Endothelial cell (in vitro differentiated cells): ENCODE measurements at regions not wholly inside any gene's neighbourhood (a gene's known extent, or its start where the extent isn't known, plus 50 kb on each side); places are given as distances from the start of the nearest gene placed in this dataset.

ENCODE experiments used
- DNase-seq: peaks from one replicate; pipeline ENCODE4 v3.0.0; 2021; ENCODE audit warnings: low spot score
- H3K27ac Mint-ChIP-seq: one replicate; pipeline ENCODE4 v1.8.0; 2021; ENCODE audit warnings: mixed read lengths, inconsistent platforms; ENCODE audit not compliant: unreplicated experiment
- H3K27me3 Mint-ChIP-seq: one replicate; pipeline ENCODE4 v1.8.0; 2021; ENCODE audit warnings: mild to moderate bottlenecking, moderate library complexity, mixed read lengths, inconsistent platforms; ENCODE audit not compliant: unreplicated experiment
- H3K36me3 Mint-ChIP-seq: one replicate; pipeline ENCODE4 v1.8.0; 2021; ENCODE audit warnings: mild to moderate bottlenecking, low read depth, mixed read lengths, inconsistent platforms; ENCODE audit not compliant: unreplicated experiment
- H3K4me1 Mint-ChIP-seq: one replicate; pipeline ENCODE4 v1.8.0; 2021; ENCODE audit warnings: mild to moderate bottlenecking, mixed read lengths, inconsistent platforms; ENCODE audit not compliant: unreplicated experiment
- H3K4me3 Mint-ChIP-seq: one replicate; pipeline ENCODE4 v1.8.0; 2021; ENCODE audit warnings: mild to moderate bottlenecking, mixed read lengths, inconsistent platforms; ENCODE audit not compliant: unreplicated experiment
- H3K9me3 Mint-ChIP-seq: one replicate; pipeline ENCODE4 v1.8.0; 2021; ENCODE audit warnings: mixed read lengths, inconsistent platforms; ENCODE audit not compliant: unreplicated experiment
- TF ChIP-seq, protein P1 (sequence below): fragments of 200-600 bp; sonication (generic); IDR thresholded peaks from one replicate; pipeline ENCODE4 v1.5.0; 2021; ENCODE audit warnings: antibody characterized with exemption; ENCODE audit not compliant: unreplicated experiment

DNA sequence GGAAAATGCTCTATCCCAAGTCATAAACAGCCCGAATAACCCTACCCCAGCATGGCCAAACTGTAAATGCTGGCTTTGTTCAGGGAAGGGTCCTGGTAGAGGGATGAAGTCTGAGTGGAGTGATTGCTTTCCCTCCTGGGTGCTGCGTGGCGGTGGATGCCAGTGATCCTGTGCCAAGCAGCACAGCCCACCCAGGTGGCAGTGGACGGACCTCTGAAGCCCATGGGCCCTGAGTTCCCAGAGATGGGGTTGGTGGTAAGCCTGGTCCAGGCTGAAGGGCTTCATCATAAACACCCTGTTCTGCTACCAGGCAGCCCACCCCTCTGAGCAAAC lies 69.3 kb upstream of the ITGA11 start:
- DNase-seq: no peak
- Mint-ChIP-seq H3K9me3 (no peaks in the 10 kb centered on the region), H3K4me3 (no peak overlapping the region), H3K27me3 (peaks cover 7% of the 10 kb centered on the region), H3K4me1 (peaks cover 8% of the 10 kb centered on the region), H3K27ac (no peak overlapping the region), H3K36me3 (no peaks in the 10 kb centered on the region)
- TF ChIP-seq, protein P1, sequence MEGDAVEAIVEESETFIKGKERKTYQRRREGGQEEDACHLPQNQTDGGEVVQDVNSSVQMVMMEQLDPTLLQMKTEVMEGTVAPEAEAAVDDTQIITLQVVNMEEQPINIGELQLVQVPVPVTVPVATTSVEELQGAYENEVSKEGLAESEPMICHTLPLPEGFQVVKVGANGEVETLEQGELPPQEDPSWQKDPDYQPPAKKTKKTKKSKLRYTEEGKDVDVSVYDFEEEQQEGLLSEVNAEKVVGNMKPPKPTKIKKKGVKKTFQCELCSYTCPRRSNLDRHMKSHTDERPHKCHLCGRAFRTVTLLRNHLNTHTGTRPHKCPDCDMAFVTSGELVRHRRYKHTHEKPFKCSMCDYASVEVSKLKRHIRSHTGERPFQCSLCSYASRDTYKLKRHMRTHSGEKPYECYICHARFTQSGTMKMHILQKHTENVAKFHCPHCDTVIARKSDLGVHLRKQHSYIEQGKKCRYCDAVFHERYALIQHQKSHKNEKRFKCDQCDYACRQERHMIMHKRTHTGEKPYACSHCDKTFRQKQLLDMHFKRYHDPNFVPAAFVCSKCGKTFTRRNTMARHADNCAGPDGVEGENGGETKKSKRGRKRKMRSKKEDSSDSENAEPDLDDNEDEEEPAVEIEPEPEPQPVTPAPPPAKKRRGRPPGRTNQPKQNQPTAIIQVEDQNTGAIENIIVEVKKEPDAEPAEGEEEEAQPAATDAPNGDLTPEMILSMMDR: no peak

DNA sequence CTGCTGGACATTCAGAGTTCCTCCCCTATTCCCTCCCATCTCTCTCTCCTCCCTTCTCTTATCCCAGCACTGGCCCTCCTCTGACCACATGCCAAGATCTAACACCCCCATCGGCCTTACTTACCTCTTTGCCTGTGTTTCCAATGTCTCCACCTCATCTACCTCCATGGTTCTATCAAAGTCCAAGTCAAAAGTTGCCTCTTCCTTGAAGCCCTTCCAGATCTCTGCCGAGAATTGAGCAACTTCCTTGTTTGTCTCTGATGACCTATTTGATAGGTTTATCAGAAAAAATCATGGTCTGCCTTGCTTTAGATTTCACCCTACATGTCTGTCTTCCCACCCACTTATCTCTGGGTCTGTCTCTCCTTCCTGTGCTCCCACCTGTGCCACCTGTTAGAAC lies 69.7 kb upstream of the ITGA11 start:
- Mint-ChIP-seq H3K4me3 (no peak overlapping the region), H3K4me1 (peaks cover 8% of the 10 kb centered on the region), H3K9me3 (no peaks in the 10 kb centered on the region), H3K27ac (no peak overlapping the region), H3K27me3 (peaks cover 7% of the 10 kb centered on the region), H3K36me3 (no peaks in the 10 kb centered on the region)
- DNase-seq: no peak
- TF ChIP-seq, protein P1: no peak

DNA sequence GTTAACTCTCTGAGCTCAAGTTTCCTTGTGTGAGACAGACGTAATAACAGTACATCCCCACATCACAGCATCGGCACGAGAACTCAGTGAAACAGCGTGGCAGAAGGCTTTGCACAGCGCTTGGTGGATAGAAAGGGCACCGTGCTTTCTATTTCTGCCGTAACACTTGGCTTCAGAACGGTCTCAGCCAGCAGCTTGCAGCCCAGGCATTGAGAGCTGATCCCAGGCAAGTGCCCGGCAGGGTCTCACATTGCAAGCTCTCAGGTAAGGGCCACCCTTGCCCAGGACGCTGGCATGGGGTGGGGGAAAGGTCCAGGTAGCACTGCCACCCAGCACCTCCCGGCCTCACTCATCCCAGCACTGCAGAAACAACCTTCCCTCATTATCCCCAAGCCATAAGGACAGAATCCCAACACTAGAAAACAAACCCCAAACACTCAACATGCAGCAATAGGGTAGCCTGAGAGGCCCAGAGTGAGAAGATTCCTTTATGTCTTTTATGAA lies 70.5 kb upstream of the ITGA11 start:
- Mint-ChIP-seq H3K4me1 (peaks cover 5% of the 10 kb centered on the region), H3K27me3 (peaks cover 7% of the 10 kb centered on the region), H3K4me3 (no peak overlapping the region), H3K36me3 (no peaks in the 10 kb centered on the region), H3K27ac (no peak overlapping the region), H3K9me3 (no peaks in the 10 kb centered on the region)
- TF ChIP-seq, protein P1: no peak
- no peak for DNase-seq

DNA sequence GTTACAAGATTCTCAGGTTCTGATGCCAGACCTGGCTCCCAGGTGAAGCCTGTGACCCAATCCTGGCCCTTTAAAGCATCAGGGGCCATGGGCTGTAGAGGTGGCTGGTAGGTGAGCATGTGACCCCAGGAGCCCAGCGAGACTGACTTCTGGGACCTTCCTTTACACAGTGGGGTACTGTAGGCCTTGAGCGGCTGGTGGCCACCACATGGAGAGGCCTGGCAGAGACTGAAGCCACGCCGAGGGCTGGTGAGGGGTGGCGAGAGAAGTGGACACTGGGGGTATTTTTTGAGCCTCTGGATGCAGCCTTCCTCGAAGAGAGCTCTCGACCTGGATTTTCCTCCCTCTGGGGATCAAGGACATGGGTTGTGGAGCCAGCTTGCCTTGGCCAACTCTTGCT lies 71.2 kb upstream of the ITGA11 start:
- H3K4me3 Mint-ChIP-seq: no peak overlapping the region
- TF ChIP-seq, protein P1: no peak
- no peaks in the 10 kb centered on the region for H3K36me3 Mint-ChIP-seq
- DNase-seq: no peak
- H3K4me1 Mint-ChIP-seq: peaks cover 5% of the 10 kb centered on the region
- H3K27me3 Mint-ChIP-seq: peaks cover 7% of the 10 kb centered on the region
- H3K9me3 Mint-ChIP-seq: no peaks in the 10 kb centered on the region
- H3K27ac Mint-ChIP-seq: no peak overlapping the region

DNA sequence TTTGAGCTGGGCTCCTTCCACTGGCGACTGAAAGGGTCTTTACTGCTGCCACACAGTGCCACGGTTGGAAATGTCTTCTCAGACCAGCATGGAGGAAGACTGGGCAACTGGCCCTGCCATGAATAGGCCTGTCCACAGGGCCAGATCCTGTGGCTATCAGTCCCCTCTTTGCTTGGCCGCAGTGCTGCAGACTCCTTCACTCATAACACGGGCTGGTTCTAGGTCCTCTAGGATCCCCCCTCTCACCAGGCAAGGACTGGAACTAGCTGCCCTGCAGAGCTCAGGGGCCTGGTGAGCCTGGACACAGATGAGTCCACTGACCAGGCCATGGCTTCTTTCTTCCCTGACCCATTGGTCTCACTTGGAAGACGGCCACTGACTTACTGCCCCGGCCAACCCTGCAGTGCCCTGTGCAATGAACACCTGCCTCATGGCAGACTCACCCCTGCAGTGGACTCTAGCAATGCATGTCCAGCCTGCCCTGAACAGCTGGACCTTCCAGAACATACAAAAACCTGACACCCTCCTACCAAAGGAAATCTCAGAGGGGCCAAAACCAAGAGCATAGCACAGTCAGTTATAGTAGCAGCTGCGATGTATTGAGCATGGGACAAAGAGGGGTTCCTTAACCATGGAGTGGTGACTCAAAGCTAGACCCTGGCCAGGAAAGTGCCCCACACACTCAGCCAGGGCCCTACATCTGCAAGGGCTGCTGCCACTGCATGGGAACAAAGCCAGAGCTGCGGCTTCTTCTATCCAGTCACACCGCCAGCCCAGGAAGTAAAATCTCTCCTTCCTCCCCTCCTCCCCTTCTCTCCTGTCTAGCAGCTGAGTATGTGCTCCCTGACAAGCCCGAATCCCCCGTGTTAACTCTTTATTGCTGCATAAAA lies 72.1 kb upstream of the ITGA11 start:
- no peak overlapping the region for H3K4me3 Mint-ChIP-seq
- H3K36me3 Mint-ChIP-seq: no peaks in the 10 kb centered on the region
- H3K4me1 Mint-ChIP-seq: peaks cover 5% of the 10 kb centered on the region
- H3K9me3 Mint-ChIP-seq: no peaks in the 10 kb centered on the region
- H3K27ac Mint-ChIP-seq: no peak overlapping the region
- peaks cover 7% of the 10 kb centered on the region for H3K27me3 Mint-ChIP-seq
- TF ChIP-seq, protein P1: no peak
- DNase-seq: no peak
